Breast epithelium (tissue), 3 donors: ENCODE measurements at regions not wholly inside any gene's neighbourhood (a gene's known extent, or its start where the extent isn't known, plus 50 kb on each side); places are given as distances from the start of the nearest gene placed in this dataset.

Source experiments
- POLR2A ChIP-seq: fragments of 450-650 bp; IDR thresholded peaks from one replicate; pipeline ENCODE4 v1.6.1; 2016; ENCODE audit warnings: antibody characterized with exemption, mild to moderate bottlenecking, moderate library complexity
- POLR2AphosphoS5 ChIP-seq, 3 donors: sonication (generic); formaldehyde crosslinking; IDR thresholded peaks; one replicate each; pipeline ENCODE4 v1.6.1; 2017; ENCODE audit warnings: antibody characterized with exemption in 3 of 3
- TF ChIP-seq, protein P1 (sequence below), 3 donors: fragments of 450-650 bp; IDR thresholded peaks; one replicate each; pipeline ENCODE4 v1.5.1; 2016 to 2017; ENCODE audit warnings: antibody characterized with exemption in 3 of 3, mild to moderate bottlenecking in 3 of 3, moderate library complexity in 3 of 3

DNA sequence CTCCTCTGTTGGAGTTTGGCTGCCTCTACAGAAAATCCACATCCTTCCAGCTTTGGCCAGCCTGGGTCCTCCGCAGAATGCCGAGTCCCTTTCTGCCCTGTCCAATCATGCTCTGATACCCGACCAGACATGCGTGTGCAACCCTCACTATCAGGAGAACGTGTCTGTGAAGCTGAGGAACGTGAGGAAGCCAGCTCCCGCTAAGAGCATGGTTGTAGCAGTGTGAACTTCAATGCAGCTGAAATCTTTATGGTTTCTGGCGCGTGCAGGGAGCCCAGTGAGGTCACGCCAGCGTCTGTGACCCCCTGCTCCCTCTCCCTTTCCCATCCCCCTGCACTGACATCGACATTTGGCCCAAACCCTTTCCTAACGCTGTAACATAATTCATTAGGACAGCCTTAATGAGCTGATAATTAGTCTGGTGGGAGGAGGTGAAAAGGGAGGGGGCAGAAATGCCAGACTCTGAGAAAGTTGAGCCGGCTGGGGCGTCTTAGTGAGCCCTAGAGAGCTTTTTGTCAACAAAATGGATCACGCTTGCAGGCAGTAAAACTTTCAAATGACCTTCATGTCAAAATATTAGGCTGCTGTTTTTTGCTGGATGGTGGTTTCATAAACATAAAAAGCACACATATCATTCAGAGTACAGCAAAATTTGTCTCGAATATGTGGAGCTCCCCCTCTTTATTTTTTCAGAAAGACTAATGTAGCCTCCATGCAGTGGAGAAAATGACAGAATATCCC is 423.3 kb downstream of the QKI start:
- TF ChIP-seq POLR2AphosphoS5 (IDR thresholded peaks at IDR 0.05) (no peak), POLR2A (no peak)
- TF ChIP-seq, protein P1, sequence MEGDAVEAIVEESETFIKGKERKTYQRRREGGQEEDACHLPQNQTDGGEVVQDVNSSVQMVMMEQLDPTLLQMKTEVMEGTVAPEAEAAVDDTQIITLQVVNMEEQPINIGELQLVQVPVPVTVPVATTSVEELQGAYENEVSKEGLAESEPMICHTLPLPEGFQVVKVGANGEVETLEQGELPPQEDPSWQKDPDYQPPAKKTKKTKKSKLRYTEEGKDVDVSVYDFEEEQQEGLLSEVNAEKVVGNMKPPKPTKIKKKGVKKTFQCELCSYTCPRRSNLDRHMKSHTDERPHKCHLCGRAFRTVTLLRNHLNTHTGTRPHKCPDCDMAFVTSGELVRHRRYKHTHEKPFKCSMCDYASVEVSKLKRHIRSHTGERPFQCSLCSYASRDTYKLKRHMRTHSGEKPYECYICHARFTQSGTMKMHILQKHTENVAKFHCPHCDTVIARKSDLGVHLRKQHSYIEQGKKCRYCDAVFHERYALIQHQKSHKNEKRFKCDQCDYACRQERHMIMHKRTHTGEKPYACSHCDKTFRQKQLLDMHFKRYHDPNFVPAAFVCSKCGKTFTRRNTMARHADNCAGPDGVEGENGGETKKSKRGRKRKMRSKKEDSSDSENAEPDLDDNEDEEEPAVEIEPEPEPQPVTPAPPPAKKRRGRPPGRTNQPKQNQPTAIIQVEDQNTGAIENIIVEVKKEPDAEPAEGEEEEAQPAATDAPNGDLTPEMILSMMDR (IDR thresholded peaks at IDR 0.05), result no peak
